ENCODE measurements at regions not wholly inside any gene's neighbourhood (a gene's known extent, or its start where the extent isn't known, plus 50 kb on each side); places are given as distances from the start of the nearest gene placed in this dataset.
A peak's percentile ranks its signal among the peaks of the same experiment; 100 is the strongest.
"Not testable (repeated sequence)": the region's sequence is repeated elsewhere in the genome, so short reads cannot be mapped to it uniquely, and the experiment has no call there.

DNA sequence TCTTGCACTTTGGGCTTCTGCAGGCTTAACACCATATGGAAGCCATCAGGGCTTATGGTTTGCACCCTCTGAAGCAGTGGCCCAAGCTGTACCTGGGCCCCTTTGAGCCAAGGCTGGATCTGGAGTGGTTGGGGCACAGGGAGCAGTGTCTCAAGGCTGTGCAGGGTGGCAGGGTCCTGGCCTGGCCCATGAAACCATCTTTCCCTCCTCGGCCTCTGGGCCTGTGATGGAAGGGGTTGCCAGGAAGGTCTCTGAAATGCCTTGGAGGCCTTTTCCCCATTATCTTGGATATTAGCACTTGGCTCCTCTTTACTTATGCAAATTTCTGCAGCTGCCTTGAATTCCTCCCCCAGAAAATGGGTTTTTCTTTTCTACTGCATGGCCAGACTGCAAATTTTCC, 134.7 kb upstream of the USP9X start:
- H3K36me3 ChIP-seq (replicated peaks in 1 of 2; ENCODE audit: control insufficient read depth in 1 of 2, insufficient read depth in 2 of 2, low read length in 2 of 2): no peaks in the 10 kb centered on the region
- no peaks in the 10 kb centered on the region for H3K36me3 Mint-ChIP-seq
- peaks cover 13 to 14% of the 10 kb centered on the region in 2 donors for H3K4me1 ChIP-seq (ENCODE audit: control insufficient read depth in 1 of 2, insufficient read depth in 2 of 2, low read length in 2 of 2)
- WGBS (ENCODE audit: insufficient coverage): no CpG with 5 or more reads among the region's 1 CpG
- no peak overlapping the region for H3K4me3 ChIP-seq (replicated peaks in 1 of 3; ENCODE audit: low read depth in 2 of 3, low read length in 3 of 3)
- no peak overlapping the region for H3K4me2 ChIP-seq (replicated peaks; ENCODE audit: extremely low read depth, low read length, poor library complexity, severe bottlenecking)
- no peaks in the 10 kb centered on the region for H3K79me2 ChIP-seq (ENCODE audit: insufficient read depth, low read length)
- intact Hi-C loops (cut with micrococcal nuclease): no loop called here
- H3K4me1 Mint-ChIP-seq: peaks cover 26% of the 10 kb centered on the region
- no peaks in the 10 kb centered on the region for H3K27me3 ChIP-seq (ENCODE audit: control insufficient read depth in 2 of 2, insufficient read depth in 2 of 2, low read length in 2 of 2)
- H3K27ac ChIP-seq (ENCODE audit: low read depth in 1 of 2, low read length in 2 of 2): no peak overlapping the region
- H3K4me3 Mint-ChIP-seq: no peak overlapping the region
- peaks cover 0 to 7% (median 0%) of the 10 kb centered on the region in 3 donors for H3K27me3 Mint-ChIP-seq (ENCODE audit: low read depth in 3 of 3)
- no peak for DNase-seq
- no peak overlapping the region for H3K9ac ChIP-seq (ENCODE audit: insufficient read depth, low read length, poor library complexity, severe bottlenecking)
- no peaks in the 10 kb centered on the region for H4K20me1 ChIP-seq (ENCODE audit: insufficient read depth, low read length)
- H2AFZ ChIP-seq (ENCODE audit: insufficient read depth, low read depth, low read length, poor library complexity, severe bottlenecking): no peak overlapping the region
- no peak overlapping the region for H3K27ac Mint-ChIP-seq
- TF ChIP-seq, protein P1, sequence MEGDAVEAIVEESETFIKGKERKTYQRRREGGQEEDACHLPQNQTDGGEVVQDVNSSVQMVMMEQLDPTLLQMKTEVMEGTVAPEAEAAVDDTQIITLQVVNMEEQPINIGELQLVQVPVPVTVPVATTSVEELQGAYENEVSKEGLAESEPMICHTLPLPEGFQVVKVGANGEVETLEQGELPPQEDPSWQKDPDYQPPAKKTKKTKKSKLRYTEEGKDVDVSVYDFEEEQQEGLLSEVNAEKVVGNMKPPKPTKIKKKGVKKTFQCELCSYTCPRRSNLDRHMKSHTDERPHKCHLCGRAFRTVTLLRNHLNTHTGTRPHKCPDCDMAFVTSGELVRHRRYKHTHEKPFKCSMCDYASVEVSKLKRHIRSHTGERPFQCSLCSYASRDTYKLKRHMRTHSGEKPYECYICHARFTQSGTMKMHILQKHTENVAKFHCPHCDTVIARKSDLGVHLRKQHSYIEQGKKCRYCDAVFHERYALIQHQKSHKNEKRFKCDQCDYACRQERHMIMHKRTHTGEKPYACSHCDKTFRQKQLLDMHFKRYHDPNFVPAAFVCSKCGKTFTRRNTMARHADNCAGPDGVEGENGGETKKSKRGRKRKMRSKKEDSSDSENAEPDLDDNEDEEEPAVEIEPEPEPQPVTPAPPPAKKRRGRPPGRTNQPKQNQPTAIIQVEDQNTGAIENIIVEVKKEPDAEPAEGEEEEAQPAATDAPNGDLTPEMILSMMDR (IDR thresholded peaks at IDR 0.05): no peak
- H3K9me3 Mint-ChIP-seq: peaks cover 0 to 6% (median 0%) of the 10 kb centered on the region in 7 donors
- H3K9me3 ChIP-seq (replicated peaks in 1 of 2; ENCODE audit: control insufficient read depth in 1 of 2, insufficient read depth in 1 of 2, low read length in 2 of 2): no peaks in the 10 kb centered on the region

DNA sequence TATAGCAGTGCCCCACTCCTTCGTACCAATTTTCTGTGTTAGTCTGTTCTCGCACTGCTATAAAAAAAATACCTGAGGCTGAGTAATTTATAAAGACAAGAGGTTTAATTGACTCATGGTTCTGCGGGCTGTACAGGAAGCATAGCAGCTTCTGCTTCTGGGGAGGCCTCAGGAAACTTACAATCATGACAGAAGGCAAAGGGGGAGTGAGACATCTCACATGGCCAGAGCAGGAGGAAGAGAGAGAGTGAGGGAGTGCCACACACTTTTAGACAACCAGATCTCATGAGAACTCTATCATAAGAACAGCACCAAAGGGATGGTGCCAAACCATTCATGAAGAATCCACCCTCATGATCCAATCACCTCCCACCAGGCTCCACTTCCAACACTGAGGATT, 133.8 kb upstream of the USP9X start:
- H3K27ac ChIP-seq (ENCODE audit: low read depth in 1 of 2, low read length in 2 of 2); H3K79me2 ChIP-seq (ENCODE audit: insufficient read depth, low read length); H3K9ac ChIP-seq (ENCODE audit: insufficient read depth, low read length, poor library complexity, severe bottlenecking); H3K9me3 Mint-ChIP-seq; H3K27me3 Mint-ChIP-seq (ENCODE audit: low read depth in 3 of 3); intact Hi-C loops (cut with micrococcal nuclease); H4K20me1 ChIP-seq (ENCODE audit: insufficient read depth, low read length); H3K4me3 ChIP-seq (replicated peaks in 1 of 3; ENCODE audit: low read depth in 2 of 3, low read length in 3 of 3); H3K9me3 ChIP-seq (replicated peaks in 1 of 2; ENCODE audit: control insufficient read depth in 1 of 2, insufficient read depth in 1 of 2, low read length in 2 of 2); DNase-seq; H3K4me2 ChIP-seq (replicated peaks; ENCODE audit: extremely low read depth, low read length, poor library complexity, severe bottlenecking); H3K36me3 ChIP-seq (replicated peaks in 1 of 2; ENCODE audit: control insufficient read depth in 1 of 2, insufficient read depth in 2 of 2, low read length in 2 of 2); H2AFZ ChIP-seq (ENCODE audit: insufficient read depth, low read depth, low read length, poor library complexity, severe bottlenecking); H3K4me3 Mint-ChIP-seq; H3K27me3 ChIP-seq (ENCODE audit: control insufficient read depth in 2 of 2, insufficient read depth in 2 of 2, low read length in 2 of 2); H3K36me3 Mint-ChIP-seq: not testable (repeated sequence)
- Mint-ChIP-seq H3K4me1 (peaks cover 24% of the 10 kb centered on the region), H3K27ac (peak overlapping the region in 3 of 7 donors; percentile 6 to 46 (median 16))
- peaks cover 8 to 14% of the 10 kb centered on the region in 2 donors for H3K4me1 ChIP-seq (ENCODE audit: control insufficient read depth in 1 of 2, insufficient read depth in 2 of 2, low read length in 2 of 2)
- no CpG with 5 or more reads among the region's 3 CpGs for WGBS (ENCODE audit: insufficient coverage)
